Mesodermal cell (in vitro differentiated cells): ENCODE measurements at regions not wholly inside any gene's neighbourhood (a gene's known extent, or its start where the extent isn't known, plus 50 kb on each side); places are given as distances from the start of the nearest gene placed in this dataset.

Source experiments
- H3K27ac ChIP-seq: 2 replicates; pipeline ENCODE4 v1.7.0; 2013; ENCODE audit warnings: mild to moderate bottlenecking, low read depth, low read length, moderate library complexity; ENCODE audit not compliant: severe bottlenecking
- H3K36me3 ChIP-seq: 2 replicates; pipeline ENCODE4 v1.7.1; 2013; ENCODE audit warnings: mild to moderate bottlenecking, low read length, moderate library complexity; ENCODE audit not compliant: control insufficient read depth, insufficient read depth
- H3K4me1 ChIP-seq: one replicate; pipeline ENCODE4 v1.7.1; 2013; ENCODE audit warnings: mild to moderate bottlenecking, low read length; ENCODE audit not compliant: insufficient read depth, control insufficient read depth, poor library complexity, severe bottlenecking
- H3K4me3 ChIP-seq: 2 replicates; pipeline ENCODE4 v1.7.0; 2013; ENCODE audit warnings: low read length, control low read depth, mild to moderate bottlenecking; ENCODE audit not compliant: insufficient read depth, poor library complexity, severe bottlenecking; ENCODE audit errors: extremely low read depth
- H3K9me3 ChIP-seq: 2 replicates; pipeline ENCODE4 v1.7.1; 2013; ENCODE audit warnings: mild to moderate bottlenecking, low read length, moderate library complexity; ENCODE audit not compliant: control insufficient read depth
- WGBS, 2 experiments: methylation state at CpG; one replicate each; pipeline ENCODE4 v1.1.5; 2013; ENCODE audit warnings: missing lambda C conversion rate in 2 of 2; ENCODE audit not compliant: insufficient coverage in 2 of 2; 5-methylcytosine and 5-hydroxymethylcytosine counted together

- Histone ChIP-seq H3K9me3 (no peaks in the 10 kb centered on the region), H3K4me1 (no peaks in the 10 kb centered on the region), H3K36me3 (no peaks in the 10 kb centered on the region), H3K4me3 (no peak overlapping the region), H3K27ac (no peak overlapping the region)
- WGBS, 2 experiments: 95 to 100% methylated on average over 1 to 3 of the region's 3 CpGs
These were observed 461.8 kb downstream of the PDHA2 start for GRCh38 chr4:96301715-96302114.

GRCh38 chr4:96305030-96305429 is 465.1 kb downstream of the PDHA2 start:
- no peaks in the 10 kb centered on the region for H3K4me1 ChIP-seq
- no peak overlapping the region for H3K4me3 ChIP-seq
- WGBS, 2 experiments: no CpG with 5 or more reads among the region's 1 CpG
- H3K9me3 ChIP-seq: peaks cover 5% of the 10 kb centered on the region
- H3K27ac ChIP-seq: no peak overlapping the region
- H3K36me3 ChIP-seq: no peaks in the 10 kb centered on the region

GRCh38 chr4:96312046-96312685 is 472.3 kb downstream of the PDHA2 start:
- Histone ChIP-seq H3K4me1 (no peaks in the 10 kb centered on the region), H3K9me3 (peaks cover 5% of the 10 kb centered on the region), H3K4me3 (no peak overlapping the region), H3K36me3 (no peaks in the 10 kb centered on the region), H3K27ac (no peak overlapping the region)
- 76 to 96% methylated on average over 2 to 3 of the region's 4 CpGs for WGBS, 2 experiments

GRCh38 chr4:96315815-96316214 is 475.9 kb downstream of the PDHA2 start:
- Histone ChIP-seq H3K4me1 (no peaks in the 10 kb centered on the region), H3K36me3 (no peaks in the 10 kb centered on the region), H3K4me3 (no peak overlapping the region), H3K9me3 (no peaks in the 10 kb centered on the region), H3K27ac (no peak overlapping the region)
- WGBS, 2 experiments: 61% methylated on average over 2 of the region's 2 CpGs; no CpG with 5 or more reads in 1 of the 2 experiments

GRCh38 chr4:96316776-96317175 is 476.9 kb downstream of the PDHA2 start:
- Histone ChIP-seq H3K27ac (no peak overlapping the region), H3K4me3 (no peak overlapping the region), H3K9me3 (no peaks in the 10 kb centered on the region), H3K36me3 (no peaks in the 10 kb centered on the region), H3K4me1 (no peaks in the 10 kb centered on the region)
- WGBS, 2 experiments: no CpG with 5 or more reads among the region's 2 CpGs

GRCh38 chr4:96317891-96318290 is 478.0 kb downstream of the PDHA2 start:
- no peaks in the 10 kb centered on the region for H3K36me3 ChIP-seq
- WGBS, 2 experiments: 91 to 95% methylated on average over 6 of the region's 6 CpGs
- H3K4me3 ChIP-seq: no peak overlapping the region

GRCh38 chr4:96326846-96327245 is 487.0 kb downstream of the PDHA2 start:
- no peak overlapping the region for H3K4me3 ChIP-seq
- no peaks in the 10 kb centered on the region for H3K36me3 ChIP-seq
- no peaks in the 10 kb centered on the region for H3K4me1 ChIP-seq
- H3K27ac ChIP-seq: no peak overlapping the region
- WGBS, 2 experiments: 100% methylated on average over 1 of the region's 1 CpG; no CpG with 5 or more reads in 1 of the 2 experiments
- no peaks in the 10 kb centered on the region for H3K9me3 ChIP-seq

More at GRCh38 chr4:96317891-96318290, 478.0 kb downstream of the PDHA2 start:
- Histone ChIP-seq H3K9me3 (no peaks in the 10 kb centered on the region), H3K4me1 (no peaks in the 10 kb centered on the region), H3K27ac (no peak overlapping the region)

GRCh38 chr4:96342196-96342595 is 502.3 kb downstream of the PDHA2 start:
- Histone ChIP-seq H3K9me3 (peaks cover 3% of the 10 kb centered on the region), H3K36me3 (no peaks in the 10 kb centered on the region), H3K27ac (no peak overlapping the region), H3K4me3 (no peak overlapping the region), H3K4me1 (no peaks in the 10 kb centered on the region)
- WGBS, 2 experiments: no CpG with 5 or more reads among the region's 1 CpG

GRCh38 chr4:96342790-96343455 is 503.0 kb downstream of the PDHA2 start:
- WGBS, 2 experiments: no CpG with 5 or more reads among the region's 2 CpGs
- Histone ChIP-seq H3K4me3 (no peak overlapping the region), H3K4me1 (no peaks in the 10 kb centered on the region), H3K9me3 (peaks cover 3% of the 10 kb centered on the region), H3K36me3 (no peaks in the 10 kb centered on the region), H3K27ac (no peak overlapping the region)

- H3K36me3 ChIP-seq: no peaks in the 10 kb centered on the region
- no peak overlapping the region for H3K27ac ChIP-seq
- no peak overlapping the region for H3K4me3 ChIP-seq
- peaks cover 2% of the 10 kb centered on the region for H3K9me3 ChIP-seq
- H3K4me1 ChIP-seq: no peaks in the 10 kb centered on the region
These were observed 503.9 kb downstream of the PDHA2 start for GRCh38 chr4:96343836-96344235.

GRCh38 chr4:96347582-96347981 is 507.7 kb downstream of the PDHA2 start:
- no peak overlapping the region for H3K27ac ChIP-seq
- H3K4me3 ChIP-seq: no peak overlapping the region
- H3K9me3 ChIP-seq: no peaks in the 10 kb centered on the region
- WGBS, 2 experiments: 80 to 100% methylated on average over 1 of the region's 2 CpGs
- no peaks in the 10 kb centered on the region for H3K4me1 ChIP-seq
- H3K36me3 ChIP-seq: no peaks in the 10 kb centered on the region
